Inflammatory macrophage (primary cell): ENCODE measurements at regions not wholly inside any gene's neighbourhood (a gene's known extent, or its start where the extent isn't known, plus 50 kb on each side); places are given as distances from the start of the nearest gene placed in this dataset.
"Not testable (repeated sequence)": the region's sequence is repeated elsewhere in the genome, so short reads cannot be mapped to it uniquely, and the experiment has no call there.

ENCODE experiments used
- DNase-seq, 2 donors: peaks; one replicate each; pipeline ENCODE4 v3.0.0-alpha.2; 2020 to 2022

- DNase-seq: not testable (repeated sequence)
These were observed 55.9 kb upstream of the ACSM6 start for GRCh38 chr10:95137990-95138625.

GRCh38 chr10:95134490-95134889, 59.5 kb upstream of the ACSM6 start:
- DNase-seq: no peak

- DNase-seq: peak in 1 of 2 donors; percentile 24
These were observed 60.0 kb upstream of the ACSM6 start for GRCh38 chr10:95133997-95134396.

GRCh38 chr10:95133016-95133752, 60.9 kb upstream of the ACSM6 start:
- DNase-seq: peak; percentile 83 to 87

GRCh38 chr10:95130429-95130828, 61.1 kb upstream of the CYP2C8 start:
- DNase-seq: not testable (repeated sequence)

GRCh38 chr10:95125582-95125981, 56.3 kb upstream of the CYP2C8 start:
- no peak for DNase-seq

- DNase-seq: no peak
These were observed 53.4 kb upstream of the CYP2C8 start for GRCh38 chr10:95122736-95123135.

- no peak for DNase-seq
These were observed 52.6 kb upstream of the CYP2C8 start for GRCh38 chr10:95121904-95122303.
